GM18520 (cell line): ENCODE measurements at regions not wholly inside any gene's neighbourhood (a gene's known extent, or its start where the extent isn't known, plus 50 kb on each side); places are given as distances from the start of the nearest gene placed in this dataset.

ENCODE experiments used
- ATAC-seq: cut with Tn5 transposase; IDR thresholded peaks from one replicate; pipeline ENCODE4 v1.9.1; 2021; ENCODE audit not compliant: unreplicated experiment

GRCh38 chr2:144084114-144084661, 435.7 kb downstream of the ZEB2 start:
- ATAC-seq = no peak

- no peak for ATAC-seq
Measured at GRCh38 chr2:144083211-144083610, 436.7 kb downstream of the ZEB2 start.

- no peak for ATAC-seq
Measured at GRCh38 chr2:144082777-144083176, 437.1 kb downstream of the ZEB2 start.

GRCh38 chr2:144082327-144082726, 437.6 kb downstream of the ZEB2 start:
- no peak for ATAC-seq

GRCh38 chr2:144081272-144081671, 438.6 kb downstream of the ZEB2 start:
- no peak for ATAC-seq

- no peak for ATAC-seq
Measured at GRCh38 chr2:144079803-144080202, 440.1 kb downstream of the ZEB2 start.

GRCh38 chr2:144078802-144079724, 440.9 kb downstream of the ZEB2 start:
- ATAC-seq = no peak

GRCh38 chr2:144078106-144078505, 441.8 kb downstream of the ZEB2 start:
- ATAC-seq = no peak

GRCh38 chr2:144074450-144074849, 445.5 kb downstream of the ZEB2 start:
- ATAC-seq = no peak

GRCh38 chr2:144071461-144071860, 448.5 kb downstream of the ZEB2 start:
- ATAC-seq = no peak

- no peak for ATAC-seq
Measured at GRCh38 chr2:144067506-144067905, 452.4 kb downstream of the ZEB2 start.

- ATAC-seq = no peak
Measured at GRCh38 chr2:144063602-144064001, 456.3 kb downstream of the ZEB2 start.

- ATAC-seq = no peak
Measured at GRCh38 chr2:144054911-144055310, 465.0 kb downstream of the ZEB2 start.

- ATAC-seq = no peak
Measured at GRCh38 chr2:144052083-144052482, 467.8 kb downstream of the ZEB2 start.

GRCh38 chr2:144049137-144049536, 470.8 kb downstream of the ZEB2 start:
- no peak for ATAC-seq

GRCh38 chr2:144048631-144049060, 471.3 kb downstream of the ZEB2 start:
- ATAC-seq = no peak

GRCh38 chr2:144042751-144043150, 477.2 kb downstream of the ZEB2 start:
- no peak for ATAC-seq

- no peak for ATAC-seq
Measured at GRCh38 chr2:144041612-144042011, 478.3 kb downstream of the ZEB2 start.

- no peak for ATAC-seq
Measured at GRCh38 chr2:144040834-144041233, 479.1 kb downstream of the ZEB2 start.

- no peak for ATAC-seq
Measured at GRCh38 chr2:144032566-144032965, 487.4 kb downstream of the ZEB2 start.

- ATAC-seq = no peak
Measured at GRCh38 chr2:144030791-144031190, 489.1 kb downstream of the ZEB2 start.

GRCh38 chr2:144027593-144027992, 492.3 kb downstream of the ZEB2 start:
- no peak for ATAC-seq
